ENCODE measurements at regions not wholly inside any gene's neighbourhood (a gene's known extent, or its start where the extent isn't known, plus 50 kb on each side); places are given as distances from the start of the nearest gene placed in this dataset.

GRCh38 chr14:98808494-98809407 lies 463.2 kb downstream of the BCL11B start:
- Mint-ChIP-seq H3K36me3 (ENCODE audit: low read depth) (no peaks in the 10 kb centered on the region), H3K27ac (no peak overlapping the region), H3K4me3 (no peak overlapping the region), H3K9me3 (no peaks in the 10 kb centered on the region), H3K27me3 (no peaks in the 10 kb centered on the region), H3K4me1 (ENCODE audit: low read depth) (no peaks in the 10 kb centered on the region)
- no peak for DNase-seq

GRCh38 chr14:98816195-98816594 lies 455.8 kb downstream of the BCL11B start:
- H3K27me3 Mint-ChIP-seq = no peaks in the 10 kb centered on the region

GRCh38 chr14:98816720-98817119 lies 455.3 kb downstream of the BCL11B start:
- Mint-ChIP-seq H3K4me3 (no peak overlapping the region), H3K36me3 (ENCODE audit: low read depth) (no peaks in the 10 kb centered on the region), H3K4me1 (ENCODE audit: low read depth) (peaks cover 3% of the 10 kb centered on the region), H3K27ac (no peak overlapping the region), H3K27me3 (no peaks in the 10 kb centered on the region), H3K9me3 (no peaks in the 10 kb centered on the region)
- no peak for DNase-seq

More at GRCh38 chr14:98816195-98816594, 455.8 kb downstream of the BCL11B start:
- Mint-ChIP-seq H3K4me3 (no peak overlapping the region), H3K36me3 (ENCODE audit: low read depth) (no peaks in the 10 kb centered on the region), H3K9me3 (no peaks in the 10 kb centered on the region), H3K4me1 (ENCODE audit: low read depth) (peaks cover 3% of the 10 kb centered on the region), H3K27ac (no peak overlapping the region)
- DNase-seq = no peak

GRCh38 chr14:98819132-98819866 lies 452.7 kb downstream of the BCL11B start:
- H3K4me1 Mint-ChIP-seq (ENCODE audit: low read depth) = peaks cover 3% of the 10 kb centered on the region
- H3K9me3 Mint-ChIP-seq = no peaks in the 10 kb centered on the region
- DNase-seq = no peak
- H3K36me3 Mint-ChIP-seq (ENCODE audit: low read depth) = no peaks in the 10 kb centered on the region
- no peaks in the 10 kb centered on the region for H3K27me3 Mint-ChIP-seq
- no peak overlapping the region for H3K4me3 Mint-ChIP-seq
- H3K27ac Mint-ChIP-seq = no peak overlapping the region

- H3K27me3 Mint-ChIP-seq = no peaks in the 10 kb centered on the region
- no peaks in the 10 kb centered on the region for H3K9me3 Mint-ChIP-seq
- H3K36me3 Mint-ChIP-seq (ENCODE audit: low read depth) = no peaks in the 10 kb centered on the region
- peaks cover 3% of the 10 kb centered on the region for H3K4me1 Mint-ChIP-seq (ENCODE audit: low read depth)
- H3K4me3 Mint-ChIP-seq = no peak overlapping the region
- H3K27ac Mint-ChIP-seq = no peak overlapping the region
- DNase-seq = no peak
Measured at GRCh38 chr14:98819867-98820206, 452.2 kb downstream of the BCL11B start.

- no peak for DNase-seq
- Mint-ChIP-seq H3K4me1 (ENCODE audit: low read depth) (peaks cover 13% of the 10 kb centered on the region), H3K27me3 (no peaks in the 10 kb centered on the region), H3K36me3 (ENCODE audit: low read depth) (no peaks in the 10 kb centered on the region), H3K9me3 (no peaks in the 10 kb centered on the region), H3K4me3 (no peak overlapping the region), H3K27ac (no peak overlapping the region)
Measured at GRCh38 chr14:98822917-98823316, 449.1 kb downstream of the BCL11B start.

- no peak for DNase-seq
- no peak overlapping the region for H3K27ac Mint-ChIP-seq
- H3K4me1 Mint-ChIP-seq (ENCODE audit: low read depth) = peaks cover 13% of the 10 kb centered on the region
- no peaks in the 10 kb centered on the region for H3K9me3 Mint-ChIP-seq
- H3K27me3 Mint-ChIP-seq = no peaks in the 10 kb centered on the region
- H3K4me3 Mint-ChIP-seq = no peak overlapping the region
- H3K36me3 Mint-ChIP-seq (ENCODE audit: low read depth) = no peaks in the 10 kb centered on the region
Measured at GRCh38 chr14:98826618-98827017, 445.4 kb downstream of the BCL11B start.

GRCh38 chr14:98834119-98834518 lies 437.9 kb downstream of the BCL11B start:
- Mint-ChIP-seq H3K9me3 (no peaks in the 10 kb centered on the region), H3K27me3 (no peaks in the 10 kb centered on the region), H3K36me3 (ENCODE audit: low read depth) (no peaks in the 10 kb centered on the region), H3K4me3 (no peak overlapping the region), H3K4me1 (ENCODE audit: low read depth) (no peaks in the 10 kb centered on the region), H3K27ac (no peak overlapping the region)
- DNase-seq = no peak

- H3K27me3 Mint-ChIP-seq = no peaks in the 10 kb centered on the region
- DNase-seq = no peak
- H3K4me3 Mint-ChIP-seq = no peak overlapping the region
- no peaks in the 10 kb centered on the region for H3K4me1 Mint-ChIP-seq (ENCODE audit: low read depth)
- H3K36me3 Mint-ChIP-seq (ENCODE audit: low read depth) = no peaks in the 10 kb centered on the region
- H3K27ac Mint-ChIP-seq = no peak overlapping the region
- H3K9me3 Mint-ChIP-seq = no peaks in the 10 kb centered on the region
Measured at GRCh38 chr14:98835051-98835824, 436.8 kb downstream of the BCL11B start.

GRCh38 chr14:98835825-98836100 lies 436.2 kb downstream of the BCL11B start:
- Mint-ChIP-seq H3K9me3 (no peaks in the 10 kb centered on the region), H3K36me3 (ENCODE audit: low read depth) (no peaks in the 10 kb centered on the region)
- no peak for DNase-seq

GRCh38 chr14:98840091-98840490 lies 431.9 kb downstream of the BCL11B start:
- no peaks in the 10 kb centered on the region for H3K9me3 Mint-ChIP-seq
- H3K4me1 Mint-ChIP-seq (ENCODE audit: low read depth) = peaks cover 8% of the 10 kb centered on the region
- H3K36me3 Mint-ChIP-seq (ENCODE audit: low read depth) = no peaks in the 10 kb centered on the region
- DNase-seq = no peak
- no peak overlapping the region for H3K4me3 Mint-ChIP-seq
- no peak overlapping the region for H3K27ac Mint-ChIP-seq
- H3K27me3 Mint-ChIP-seq = no peaks in the 10 kb centered on the region

More at GRCh38 chr14:98835825-98836100, 436.2 kb downstream of the BCL11B start:
- Mint-ChIP-seq H3K4me1 (ENCODE audit: low read depth) (no peaks in the 10 kb centered on the region), H3K4me3 (no peak overlapping the region), H3K27ac (no peak overlapping the region), H3K27me3 (no peaks in the 10 kb centered on the region)

- Mint-ChIP-seq H3K9me3 (no peaks in the 10 kb centered on the region), H3K4me1 (ENCODE audit: low read depth) (peaks cover 8% of the 10 kb centered on the region), H3K4me3 (no peak overlapping the region), H3K36me3 (ENCODE audit: low read depth) (no peaks in the 10 kb centered on the region), H3K27ac (no peak overlapping the region), H3K27me3 (no peaks in the 10 kb centered on the region)
- DNase-seq = no peak
Measured at GRCh38 chr14:98840511-98840910, 431.5 kb downstream of the BCL11B start.

- no peak overlapping the region for H3K27ac Mint-ChIP-seq
- H3K36me3 Mint-ChIP-seq (ENCODE audit: low read depth) = no peaks in the 10 kb centered on the region
Measured at GRCh38 chr14:98844456-98844855, 427.5 kb downstream of the BCL11B start.

GRCh38 chr14:98847521-98848468 lies 424.2 kb downstream of the BCL11B start:
- H3K27ac Mint-ChIP-seq = no peak overlapping the region
- H3K9me3 Mint-ChIP-seq = no peaks in the 10 kb centered on the region
- no peaks in the 10 kb centered on the region for H3K36me3 Mint-ChIP-seq (ENCODE audit: low read depth)
- H3K4me1 Mint-ChIP-seq (ENCODE audit: low read depth) = peaks cover 8% of the 10 kb centered on the region
- no peak overlapping the region for H3K4me3 Mint-ChIP-seq
- DNase-seq = no peak
- H3K27me3 Mint-ChIP-seq = no peaks in the 10 kb centered on the region

More at GRCh38 chr14:98844456-98844855, 427.5 kb downstream of the BCL11B start:
- no peaks in the 10 kb centered on the region for H3K9me3 Mint-ChIP-seq
- peaks cover 8% of the 10 kb centered on the region for H3K4me1 Mint-ChIP-seq (ENCODE audit: low read depth)
- no peak overlapping the region for H3K4me3 Mint-ChIP-seq
- H3K27me3 Mint-ChIP-seq = no peaks in the 10 kb centered on the region
- DNase-seq = no peak
